HL-60 (cell line): ENCODE measurements at regions not wholly inside any gene's neighbourhood (a gene's known extent, or its start where the extent isn't known, plus 50 kb on each side); places are given as distances from the start of the nearest gene placed in this dataset.

Experiments used
- DNase-seq, 2 experiments: peaks; one replicate each; pipeline ENCODE4 v3.0.0-alpha.2; 2010 to 2020; ENCODE audit warnings: low read depth in 1 of 2, low spot score in 1 of 2
- H3K27ac ChIP-seq: fragments of 250-450 bp; sonication (Bioruptor Pico); replicated peaks from 2 replicates; pipeline ENCODE4 v1.5.1; 2020; ENCODE audit warnings: mild to moderate bottlenecking, moderate library complexity
- H3K27me3 ChIP-seq: fragments of 250-450 bp; sonication (Bioruptor Pico); 2 replicates; pipeline ENCODE4 v1.5.1; 2021; ENCODE audit warnings: mild to moderate bottlenecking, moderate library complexity; ENCODE audit not compliant: insufficient read depth, poor library complexity, severe bottlenecking
- H3K4me3 ChIP-seq: replicated peaks from 2 replicates; pipeline ENCODE4 v1.5.1; 2011; ENCODE audit warnings: mild to moderate bottlenecking, control low read depth, low read length; ENCODE audit not compliant: insufficient read depth
- GABPA ChIP-seq: IDR thresholded peaks from 2 replicates; pipeline ENCODE4 v1.6.1; 2012; ENCODE audit warnings: low read depth
- POLR2AphosphoS5 ChIP-seq: IDR thresholded peaks from 2 replicates; pipeline ENCODE4 v1.6.1; 2012; ENCODE audit warnings: low read depth
- SPI1 ChIP-seq: IDR thresholded peaks from 2 replicates; pipeline ENCODE4 v1.6.1; 2012; ENCODE audit warnings: low read depth, mild to moderate bottlenecking, borderline replicate concordance
- TF ChIP-seq, protein P1 (sequence below): IDR thresholded peaks from one replicate; pipeline ENCODE4 v1.5.1; 2011; ENCODE audit warnings: low read length, control low read depth, inconsistent platforms; ENCODE audit not compliant: insufficient read depth
- TF ChIP-seq, protein P2 (sequence below): IDR thresholded peaks from 2 replicates; pipeline ENCODE4 v1.6.1; 2012; ENCODE audit warnings: low read depth; ENCODE audit not compliant: insufficient replicate concordance

DNA sequence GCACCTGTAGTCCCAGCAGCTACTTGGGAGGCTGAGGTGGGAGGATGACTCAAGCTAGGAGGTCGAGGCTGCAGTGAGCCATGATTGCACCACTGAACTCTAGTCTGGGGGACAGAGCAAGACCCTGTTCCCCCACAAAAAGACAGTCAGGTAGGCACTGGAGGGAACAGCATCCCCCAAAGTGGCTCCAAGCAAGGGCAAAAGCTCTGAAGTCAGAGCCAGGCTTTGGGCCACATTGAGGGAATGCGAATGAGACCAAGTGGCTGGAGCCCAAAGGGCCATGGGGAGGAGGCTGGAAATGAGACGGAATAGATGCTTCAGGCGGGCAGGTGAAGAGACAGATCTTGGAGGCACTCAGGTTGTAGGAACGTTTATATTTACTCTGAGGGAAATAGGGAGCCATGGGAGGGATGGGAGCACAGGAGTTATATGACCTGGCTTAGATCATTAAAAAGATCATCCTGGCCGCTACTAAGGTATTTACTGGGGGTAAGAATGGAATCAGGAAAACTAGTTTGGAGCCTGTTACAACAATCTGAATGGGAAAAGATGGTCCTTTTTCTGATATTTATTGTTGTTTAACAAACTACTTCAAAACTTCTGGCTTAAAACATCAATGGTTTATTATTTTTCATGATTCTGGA lies 229.6 kb upstream of the ZNF217 start:
- H3K27ac ChIP-seq: no peak overlapping the region
- H3K4me3 ChIP-seq: no peak overlapping the region
- DNase-seq: no peak
- H3K27me3 ChIP-seq: no peaks in the 10 kb centered on the region
- TF ChIP-seq, protein P1, sequence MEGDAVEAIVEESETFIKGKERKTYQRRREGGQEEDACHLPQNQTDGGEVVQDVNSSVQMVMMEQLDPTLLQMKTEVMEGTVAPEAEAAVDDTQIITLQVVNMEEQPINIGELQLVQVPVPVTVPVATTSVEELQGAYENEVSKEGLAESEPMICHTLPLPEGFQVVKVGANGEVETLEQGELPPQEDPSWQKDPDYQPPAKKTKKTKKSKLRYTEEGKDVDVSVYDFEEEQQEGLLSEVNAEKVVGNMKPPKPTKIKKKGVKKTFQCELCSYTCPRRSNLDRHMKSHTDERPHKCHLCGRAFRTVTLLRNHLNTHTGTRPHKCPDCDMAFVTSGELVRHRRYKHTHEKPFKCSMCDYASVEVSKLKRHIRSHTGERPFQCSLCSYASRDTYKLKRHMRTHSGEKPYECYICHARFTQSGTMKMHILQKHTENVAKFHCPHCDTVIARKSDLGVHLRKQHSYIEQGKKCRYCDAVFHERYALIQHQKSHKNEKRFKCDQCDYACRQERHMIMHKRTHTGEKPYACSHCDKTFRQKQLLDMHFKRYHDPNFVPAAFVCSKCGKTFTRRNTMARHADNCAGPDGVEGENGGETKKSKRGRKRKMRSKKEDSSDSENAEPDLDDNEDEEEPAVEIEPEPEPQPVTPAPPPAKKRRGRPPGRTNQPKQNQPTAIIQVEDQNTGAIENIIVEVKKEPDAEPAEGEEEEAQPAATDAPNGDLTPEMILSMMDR: no peak
- no peak for TF ChIP-seq GABPA

DNA sequence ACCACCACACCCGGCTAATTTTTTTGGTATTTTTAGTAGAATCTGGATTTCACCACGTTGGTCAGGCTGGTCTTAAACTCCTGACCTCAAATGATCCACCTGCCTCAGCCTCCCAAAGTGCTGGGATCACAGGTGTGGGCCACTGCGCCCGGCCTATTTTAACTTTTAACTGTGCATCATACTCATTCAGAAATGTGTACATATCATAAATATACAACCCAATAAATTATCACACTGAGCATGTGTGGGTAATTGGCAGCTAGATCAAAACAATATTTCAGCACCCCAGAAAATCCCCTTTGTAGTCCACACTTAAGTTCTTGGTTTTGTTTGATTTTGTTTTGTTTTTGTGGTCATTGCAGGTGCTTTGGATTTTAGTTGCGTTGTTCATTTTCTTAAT lies 228.9 kb upstream of the ZNF217 start:
- H3K4me3 ChIP-seq: no peak overlapping the region
- H3K27me3 ChIP-seq: no peaks in the 10 kb centered on the region
- TF ChIP-seq GABPA (no peak), SPI1 (no peak), POLR2AphosphoS5 (no peak)
- TF ChIP-seq, protein P1: no peak
- TF ChIP-seq, protein P2, sequence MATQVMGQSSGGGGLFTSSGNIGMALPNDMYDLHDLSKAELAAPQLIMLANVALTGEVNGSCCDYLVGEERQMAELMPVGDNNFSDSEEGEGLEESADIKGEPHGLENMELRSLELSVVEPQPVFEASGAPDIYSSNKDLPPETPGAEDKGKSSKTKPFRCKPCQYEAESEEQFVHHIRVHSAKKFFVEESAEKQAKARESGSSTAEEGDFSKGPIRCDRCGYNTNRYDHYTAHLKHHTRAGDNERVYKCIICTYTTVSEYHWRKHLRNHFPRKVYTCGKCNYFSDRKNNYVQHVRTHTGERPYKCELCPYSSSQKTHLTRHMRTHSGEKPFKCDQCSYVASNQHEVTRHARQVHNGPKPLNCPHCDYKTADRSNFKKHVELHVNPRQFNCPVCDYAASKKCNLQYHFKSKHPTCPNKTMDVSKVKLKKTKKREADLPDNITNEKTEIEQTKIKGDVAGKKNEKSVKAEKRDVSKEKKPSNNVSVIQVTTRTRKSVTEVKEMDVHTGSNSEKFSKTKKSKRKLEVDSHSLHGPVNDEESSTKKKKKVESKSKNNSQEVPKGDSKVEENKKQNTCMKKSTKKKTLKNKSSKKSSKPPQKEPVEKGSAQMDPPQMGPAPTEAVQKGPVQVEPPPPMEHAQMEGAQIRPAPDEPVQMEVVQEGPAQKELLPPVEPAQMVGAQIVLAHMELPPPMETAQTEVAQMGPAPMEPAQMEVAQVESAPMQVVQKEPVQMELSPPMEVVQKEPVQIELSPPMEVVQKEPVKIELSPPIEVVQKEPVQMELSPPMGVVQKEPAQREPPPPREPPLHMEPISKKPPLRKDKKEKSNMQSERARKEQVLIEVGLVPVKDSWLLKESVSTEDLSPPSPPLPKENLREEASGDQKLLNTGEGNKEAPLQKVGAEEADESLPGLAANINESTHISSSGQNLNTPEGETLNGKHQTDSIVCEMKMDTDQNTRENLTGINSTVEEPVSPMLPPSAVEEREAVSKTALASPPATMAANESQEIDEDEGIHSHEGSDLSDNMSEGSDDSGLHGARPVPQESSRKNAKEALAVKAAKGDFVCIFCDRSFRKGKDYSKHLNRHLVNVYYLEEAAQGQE: no peak
- no peak overlapping the region for H3K27ac ChIP-seq
- DNase-seq: no peak

DNA sequence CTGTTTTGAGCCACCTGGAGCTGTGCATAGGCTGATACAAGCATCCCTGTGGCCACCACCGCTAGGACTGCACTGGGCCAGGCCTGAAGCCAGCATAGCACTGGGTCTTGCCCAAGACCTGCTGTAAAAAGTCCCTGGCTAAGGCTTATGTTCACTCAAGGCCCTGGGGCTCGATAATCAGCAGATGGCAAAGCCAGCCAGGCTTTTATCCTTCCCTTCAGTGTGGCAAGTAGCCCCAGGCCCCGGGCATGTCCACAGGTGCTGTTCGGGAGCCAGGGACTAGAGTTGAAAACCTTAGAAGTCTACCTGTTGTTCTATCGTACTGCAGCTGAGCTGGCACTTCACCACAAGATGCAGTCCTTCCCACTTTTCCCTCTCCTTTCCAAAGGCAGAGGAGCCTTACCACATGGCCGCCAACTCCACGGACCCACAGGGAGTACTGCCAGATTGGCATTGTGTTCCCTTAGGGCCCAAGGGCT lies 226.4 kb upstream of the ZNF217 start:
- Histone ChIP-seq H3K27me3 (no peaks in the 10 kb centered on the region), H3K4me3 (no peak overlapping the region), H3K27ac (no peak overlapping the region)
- DNase-seq: no peak
- TF ChIP-seq POLR2AphosphoS5 (no peak), SPI1 (no peak), GABPA (no peak)
- TF ChIP-seq, protein P1: no peak
- TF ChIP-seq, protein P2: no peak
